Muscle layer of colon (tissue), 2 donors: ENCODE measurements at regions not wholly inside any gene's neighbourhood (a gene's known extent, or its start where the extent isn't known, plus 50 kb on each side); places are given as distances from the start of the nearest gene placed in this dataset.

Experiments used
- H3K27ac ChIP-seq: one replicate; pipeline ENCODE4 v1.7.0; 2013; ENCODE audit warnings: low read depth, mild to moderate bottlenecking, low read length, moderate library complexity
- H3K27me3 ChIP-seq, 2 donors: one replicate each; pipeline ENCODE4 v1.7.0; 2013; ENCODE audit warnings: low read length in 2 of 2, mild to moderate bottlenecking in 2 of 2; ENCODE audit not compliant: insufficient read depth in 2 of 2, control insufficient read depth in 1 of 2
- H3K36me3 ChIP-seq: one replicate; pipeline ENCODE4 v1.7.0; 2013; ENCODE audit warnings: mild to moderate bottlenecking, low read length; ENCODE audit not compliant: insufficient read depth
- H3K4me1 ChIP-seq: one replicate; pipeline ENCODE4 v1.7.0; 2013; ENCODE audit warnings: mild to moderate bottlenecking, low read length; ENCODE audit not compliant: insufficient read depth
- H3K4me3 ChIP-seq, 2 donors: one replicate each; pipeline ENCODE4 v1.7.0; 2013; ENCODE audit warnings: low read length in 2 of 2, low read depth in 1 of 2, mild to moderate bottlenecking in 1 of 2, moderate library complexity in 1 of 2
- H3K9ac ChIP-seq: one replicate; pipeline ENCODE4 v1.7.0; 2013; ENCODE audit warnings: low read length
- H3K9me3 ChIP-seq: one replicate; pipeline ENCODE4 v1.7.0; 2013; ENCODE audit warnings: mild to moderate bottlenecking, low read length
- donor health status: abdominal sarcoma.
- donor health status: Adenocarcinoma of cecum.

DNA sequence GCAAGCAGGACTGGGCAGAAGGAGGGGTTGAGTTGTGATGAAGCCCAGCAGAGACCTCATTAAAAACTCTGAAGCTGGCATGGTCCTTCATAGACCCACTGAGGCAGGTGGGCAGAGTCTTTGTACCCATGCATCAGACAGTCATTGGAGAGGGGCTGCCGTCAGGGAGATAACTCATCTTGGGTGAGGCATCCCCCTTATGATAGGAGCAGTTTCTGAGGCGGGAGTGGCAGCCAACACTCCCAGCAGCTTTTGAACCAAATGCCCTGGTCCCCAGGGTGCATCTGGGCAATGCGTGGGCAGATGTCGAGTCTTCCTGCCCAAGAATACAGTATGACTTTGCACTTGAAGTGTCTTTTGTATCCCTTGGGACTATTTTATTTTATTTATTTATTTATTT is 68.1 kb downstream of the HTR5A start:
- Histone ChIP-seq H3K9me3 (no peaks in the 10 kb centered on the region), H3K27me3 (peaks cover 0 to 5% of the 10 kb centered on the region in 2 donors), H3K27ac (no peak overlapping the region), H3K4me3 (no peak overlapping the region), H3K36me3 (no peaks in the 10 kb centered on the region), H3K4me1 (no peaks in the 10 kb centered on the region), H3K9ac (no peak overlapping the region)

DNA sequence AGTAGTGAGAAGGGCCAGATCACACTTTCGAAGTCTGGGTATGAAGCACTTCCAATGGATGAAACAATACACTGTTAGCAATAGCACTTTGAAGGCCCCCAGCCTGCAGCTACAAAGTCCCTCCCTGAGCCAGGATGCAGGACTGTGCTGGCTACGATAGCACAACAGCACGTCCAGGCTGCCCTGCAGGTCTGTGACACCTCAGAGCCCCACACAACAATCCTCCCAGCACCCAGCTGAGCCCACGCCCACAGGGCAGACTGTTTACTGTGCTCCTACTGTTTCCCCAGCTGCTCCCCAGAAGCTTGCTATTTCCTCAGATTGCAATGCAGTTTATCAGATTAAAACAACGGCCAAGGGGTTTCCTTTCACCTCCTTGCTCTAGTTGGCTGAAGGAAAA is 71.4 kb downstream of the HTR5A start:
- peaks cover 0 to 5% of the 10 kb centered on the region in 2 donors for H3K27me3 ChIP-seq
- no peak overlapping the region for H3K27ac ChIP-seq
- no peaks in the 10 kb centered on the region for H3K36me3 ChIP-seq
- H3K9me3 ChIP-seq, result no peaks in the 10 kb centered on the region
- H3K9ac ChIP-seq, result no peak overlapping the region
- H3K4me3 ChIP-seq, result no peak overlapping the region
- H3K4me1 ChIP-seq, result no peaks in the 10 kb centered on the region

DNA sequence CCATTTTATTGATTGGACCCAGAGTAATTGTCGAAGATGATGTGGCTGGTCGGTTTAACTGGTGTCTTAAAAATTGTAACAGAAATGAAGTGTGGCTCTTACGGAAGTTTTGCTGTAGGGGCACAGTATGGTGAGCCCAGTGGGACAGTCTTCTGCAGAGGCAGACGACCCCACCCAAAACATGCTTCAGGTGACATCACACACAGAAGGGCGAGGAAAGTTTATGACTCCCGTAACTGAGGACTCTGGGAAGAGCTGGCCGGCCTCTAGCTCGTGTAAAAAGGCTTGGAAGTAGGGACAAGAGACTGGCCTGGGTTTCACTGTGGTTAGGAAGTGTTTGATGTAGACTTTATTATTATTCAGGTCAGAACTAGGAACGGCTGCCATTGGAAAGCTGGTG is 73.3 kb downstream of the HTR5A start:
- Histone ChIP-seq H3K9ac (no peak overlapping the region), H3K4me3 (no peak overlapping the region), H3K27me3 (peaks cover 0 to 5% of the 10 kb centered on the region in 2 donors), H3K27ac (no peak overlapping the region), H3K36me3 (no peaks in the 10 kb centered on the region), H3K4me1 (no peaks in the 10 kb centered on the region), H3K9me3 (no peaks in the 10 kb centered on the region)

DNA sequence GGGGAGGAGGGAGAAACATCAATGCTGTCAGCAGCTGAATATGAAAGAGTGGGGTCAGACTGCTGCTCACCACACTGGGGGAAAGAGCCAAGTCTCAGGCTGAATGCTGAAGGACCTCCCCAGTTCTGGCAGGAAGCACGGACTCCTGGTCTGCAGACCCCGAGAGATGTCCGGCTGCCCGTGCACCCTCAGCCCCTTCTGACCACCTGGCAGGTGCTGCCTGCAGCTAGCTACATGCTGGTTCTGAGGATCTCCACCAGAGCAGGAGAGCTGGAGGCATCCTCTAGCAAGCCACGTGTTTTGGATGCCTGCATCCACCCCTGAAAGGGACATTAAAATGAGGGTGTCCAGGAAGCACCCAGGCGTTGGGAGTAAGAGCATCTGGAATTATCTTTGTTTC is 74.2 kb downstream of the HTR5A start:
- Histone ChIP-seq H3K9me3 (no peaks in the 10 kb centered on the region), H3K4me1 (no peaks in the 10 kb centered on the region), H3K27me3 (peaks cover 0 to 5% of the 10 kb centered on the region in 2 donors), H3K9ac (no peak overlapping the region), H3K27ac (no peak overlapping the region), H3K4me3 (no peak overlapping the region), H3K36me3 (no peaks in the 10 kb centered on the region)

DNA sequence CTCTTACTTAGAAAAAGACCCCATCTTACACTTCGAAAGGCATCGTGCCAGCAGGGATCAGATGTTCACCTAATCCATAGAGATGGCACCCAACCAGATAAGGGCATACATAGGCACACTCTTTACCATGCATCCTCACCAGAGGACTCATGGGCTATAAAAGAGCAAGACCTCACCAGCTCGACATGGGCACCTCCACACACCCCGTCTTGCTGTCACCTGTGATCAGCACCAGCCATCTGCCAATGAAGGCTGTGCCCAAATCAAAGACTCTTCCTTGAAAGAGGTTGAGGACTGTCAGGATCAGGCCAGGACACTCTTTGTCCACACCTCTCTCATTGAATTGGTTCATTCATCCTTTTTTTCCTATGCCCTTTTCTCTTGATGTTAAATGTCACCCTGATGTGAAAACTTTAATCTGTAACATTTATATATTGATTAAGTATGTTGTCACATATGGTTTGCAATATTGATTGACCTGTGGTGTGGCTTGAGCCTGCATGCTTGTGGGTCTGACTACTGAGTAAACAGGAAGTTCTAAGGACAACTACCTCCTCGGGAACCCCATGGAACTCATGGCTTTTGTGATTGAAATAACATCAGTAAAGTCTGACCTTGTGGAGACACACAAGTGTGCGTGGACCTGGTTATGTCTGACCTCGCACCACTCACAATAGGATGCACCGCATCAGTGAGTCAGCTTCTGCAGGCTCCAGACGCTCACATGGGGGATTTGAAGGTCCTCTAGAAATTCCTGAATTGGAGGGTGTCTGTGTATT is 75.5 kb downstream of the HTR5A start:
- Histone ChIP-seq H3K36me3 (no peaks in the 10 kb centered on the region), H3K4me1 (no peaks in the 10 kb centered on the region), H3K27me3 (peaks cover 0 to 5% of the 10 kb centered on the region in 2 donors), H3K4me3 (no peak overlapping the region), H3K27ac (no peak overlapping the region), H3K9me3 (no peaks in the 10 kb centered on the region), H3K9ac (no peak overlapping the region)

DNA sequence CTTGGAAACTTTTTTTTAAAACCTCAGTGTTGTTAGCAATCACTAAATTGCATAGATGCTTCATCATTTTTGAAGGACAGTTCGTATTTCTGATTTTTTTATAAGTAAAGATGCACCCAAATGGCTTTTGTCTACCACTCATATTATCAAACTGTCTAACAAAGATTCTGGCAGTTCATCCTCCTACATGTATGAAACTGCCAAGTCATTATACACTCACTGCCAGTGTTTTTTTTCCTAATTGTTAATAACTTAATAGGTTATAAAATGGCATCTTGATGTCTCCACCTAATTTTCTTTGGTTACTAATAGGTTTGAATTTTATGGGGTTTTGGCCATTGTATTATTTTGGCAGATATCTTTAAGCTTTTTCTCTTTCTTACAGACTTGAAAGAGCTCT is 77.0 kb downstream of the HTR5A start:
- Histone ChIP-seq H3K9me3 (no peaks in the 10 kb centered on the region), H3K4me1 (no peaks in the 10 kb centered on the region), H3K27ac (no peak overlapping the region), H3K4me3 (no peak overlapping the region), H3K27me3 (peaks cover 0 to 5% of the 10 kb centered on the region in 2 donors), H3K9ac (no peak overlapping the region), H3K36me3 (no peaks in the 10 kb centered on the region)

DNA sequence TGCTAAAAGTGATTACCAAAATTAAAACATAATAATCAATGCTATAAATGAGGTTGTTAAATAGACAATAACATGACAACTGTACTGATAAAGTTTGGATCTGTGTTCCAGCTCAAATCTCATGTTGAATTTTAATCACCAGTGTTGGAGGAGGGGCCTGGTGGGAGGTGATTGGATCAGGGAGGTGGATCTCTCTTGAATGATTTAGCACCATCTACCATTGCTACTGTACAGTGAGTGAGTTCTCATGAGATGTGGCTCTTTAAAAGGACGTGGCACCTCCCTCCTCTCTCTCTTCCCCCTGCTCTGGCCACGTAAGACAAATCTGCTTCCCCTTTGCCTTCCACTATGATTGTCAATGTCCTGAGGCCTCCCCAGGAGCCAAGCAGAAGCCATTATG is 77.5 kb downstream of the HTR5A start:
- Histone ChIP-seq H3K27ac (no peak overlapping the region), H3K9me3 (no peaks in the 10 kb centered on the region), H3K4me1 (no peaks in the 10 kb centered on the region), H3K36me3 (no peaks in the 10 kb centered on the region), H3K27me3 (peaks cover 0 to 4% of the 10 kb centered on the region in 2 donors), H3K4me3 (no peak overlapping the region), H3K9ac (no peak overlapping the region)

DNA sequence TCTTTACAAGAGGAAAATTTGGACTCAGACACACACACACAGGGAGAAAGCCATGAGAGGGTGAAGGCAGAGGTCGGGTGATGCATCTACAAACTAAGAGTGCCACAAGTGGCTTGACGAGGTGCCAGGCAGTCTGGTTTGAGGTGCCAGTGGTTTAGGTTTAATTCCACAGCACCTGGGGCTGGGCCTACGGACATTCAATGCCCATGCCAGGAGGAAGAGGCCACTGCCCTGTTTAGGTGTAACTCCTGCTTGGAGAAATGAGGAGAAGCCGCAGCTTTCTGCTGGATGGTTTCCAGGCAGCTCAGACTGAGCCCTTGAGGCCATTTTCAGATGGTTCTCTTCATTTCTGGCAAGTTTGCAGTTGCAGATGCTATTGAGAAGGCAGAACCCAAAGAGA is 83.6 kb downstream of the HTR5A start:
- no peaks in the 10 kb centered on the region for H3K27me3 ChIP-seq
- no peaks in the 10 kb centered on the region for H3K9me3 ChIP-seq
- no peak overlapping the region for H3K4me3 ChIP-seq
- no peaks in the 10 kb centered on the region for H3K4me1 ChIP-seq
- H3K36me3 ChIP-seq, result no peaks in the 10 kb centered on the region
- no peak overlapping the region for H3K9ac ChIP-seq
- H3K27ac ChIP-seq, result no peak overlapping the region

DNA sequence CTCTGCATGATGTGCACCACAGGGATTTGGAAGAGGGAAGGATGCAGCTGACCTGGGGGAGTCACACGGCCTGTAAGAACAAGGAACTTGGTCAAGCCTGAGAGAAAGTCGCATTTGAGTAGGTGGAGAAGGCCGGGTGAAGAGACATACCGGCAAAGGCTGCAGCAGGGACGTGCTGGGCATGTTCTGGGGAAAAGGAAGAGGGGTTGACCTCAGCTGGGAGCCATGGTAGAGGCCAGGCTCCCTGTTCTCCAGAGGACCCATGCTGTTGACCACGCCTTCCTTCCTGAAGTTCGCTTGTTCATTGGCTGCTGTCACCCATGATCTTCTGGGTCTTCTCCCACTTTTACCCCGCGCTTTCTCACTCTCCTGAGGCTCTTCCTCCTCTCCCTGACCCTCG is 84.5 kb downstream of the HTR5A start:
- no peaks in the 10 kb centered on the region for H3K9me3 ChIP-seq
- no peak overlapping the region for H3K4me3 ChIP-seq

DNA sequence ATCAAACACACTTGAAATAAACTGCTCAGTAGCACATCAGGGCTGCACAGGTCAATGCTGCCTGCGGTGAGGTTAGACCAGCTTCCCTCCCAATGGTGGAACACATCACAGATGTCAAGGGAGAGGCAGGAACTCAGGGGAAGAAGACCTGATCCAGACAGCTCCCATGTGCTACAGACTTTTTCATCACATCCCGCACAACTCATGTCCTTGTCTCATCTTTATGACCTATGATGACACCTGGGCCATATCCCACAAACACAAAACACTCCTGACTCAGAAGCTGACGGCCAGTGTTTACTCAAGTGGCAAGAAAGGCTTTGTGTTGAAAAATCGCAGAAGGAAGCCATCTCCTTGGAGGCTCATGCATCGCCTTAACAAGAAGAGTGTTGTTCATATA is 91.6 kb downstream of the HTR5A start:
- H3K9ac ChIP-seq, result no peak overlapping the region
- no peaks in the 10 kb centered on the region for H3K9me3 ChIP-seq

More for the DNA sequence above, 84.5 kb downstream of the HTR5A start:
- H3K36me3 ChIP-seq, result no peaks in the 10 kb centered on the region
- no peaks in the 10 kb centered on the region for H3K27me3 ChIP-seq
- H3K9ac ChIP-seq, result no peak overlapping the region
- no peaks in the 10 kb centered on the region for H3K4me1 ChIP-seq
- H3K27ac ChIP-seq, result no peak overlapping the region

DNA sequence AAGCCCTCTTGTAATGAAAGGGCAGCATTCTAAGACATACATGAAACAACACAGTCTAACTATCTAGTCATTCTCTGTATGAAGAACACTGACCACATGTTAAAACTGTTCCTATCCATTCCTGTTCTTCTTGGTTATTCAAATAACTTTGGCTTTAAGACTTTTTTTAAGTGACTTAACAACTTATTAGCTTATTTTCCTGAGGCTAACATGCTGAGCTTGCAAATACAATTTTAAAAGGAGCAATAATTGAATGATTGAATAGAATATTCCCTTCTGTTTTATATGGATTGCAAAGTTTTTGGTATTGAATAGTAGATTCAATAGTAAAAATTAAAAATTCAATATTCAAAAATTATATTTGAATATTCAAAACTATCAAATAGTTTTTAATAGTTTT is 92.3 kb downstream of the HTR5A start:
- Histone ChIP-seq H3K4me3 (no peak overlapping the region), H3K4me1 (peaks cover 10% of the 10 kb centered on the region), H3K36me3 (no peaks in the 10 kb centered on the region), H3K9me3 (no peaks in the 10 kb centered on the region), H3K27me3 (no peaks in the 10 kb centered on the region), H3K27ac (no peak overlapping the region), H3K9ac (no peak overlapping the region)

More for the DNA sequence above, 91.6 kb downstream of the HTR5A start:
- Histone ChIP-seq H3K36me3 (no peaks in the 10 kb centered on the region), H3K27me3 (no peaks in the 10 kb centered on the region), H3K4me3 (no peak overlapping the region), H3K4me1 (peaks cover 6% of the 10 kb centered on the region), H3K27ac (no peak overlapping the region)

DNA sequence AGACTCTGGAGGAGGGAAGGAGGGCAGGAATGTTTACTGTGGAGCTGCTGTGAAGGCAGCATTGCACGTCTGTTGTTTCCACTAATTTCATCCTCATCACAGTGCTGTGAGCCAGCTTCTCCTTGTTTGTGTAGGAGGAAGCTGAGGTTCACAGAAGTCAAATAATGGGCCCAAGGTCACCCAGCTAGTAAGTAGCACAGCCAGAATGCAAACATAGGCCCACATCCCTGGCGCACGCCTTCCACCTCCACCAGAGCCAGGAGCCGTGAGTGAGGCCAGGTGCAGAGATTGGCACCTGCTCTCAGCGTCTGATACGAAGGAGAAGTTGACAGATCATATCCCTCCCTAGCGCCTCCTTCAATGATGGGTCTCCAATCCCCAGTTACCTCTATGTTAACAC is 93.6 kb downstream of the HTR5A start:
- Histone ChIP-seq H3K4me1 (peaks cover 10% of the 10 kb centered on the region), H3K9me3 (no peaks in the 10 kb centered on the region), H3K4me3 (no peak overlapping the region), H3K27me3 (no peaks in the 10 kb centered on the region), H3K9ac (no peak overlapping the region), H3K27ac (no peak overlapping the region), H3K36me3 (no peaks in the 10 kb centered on the region)
